HG03039 (cell line): ENCODE measurements at regions not wholly inside any gene's neighbourhood (a gene's known extent, or its start where the extent isn't known, plus 50 kb on each side); places are given as distances from the start of the nearest gene placed in this dataset.
"Not testable (repeated sequence)": the region's sequence is repeated elsewhere in the genome, so short reads cannot be mapped to it uniquely, and the experiment has no call there.

Experiments
- ATAC-seq: cut with Tn5 transposase; IDR thresholded peaks from one replicate; pipeline ENCODE4 v1.9.1; 2021; ENCODE audit warnings: mild to moderate bottlenecking, moderate library complexity; ENCODE audit not compliant: unreplicated experiment

- no peak for ATAC-seq
Measured at GRCh38 chr10:60479305-60480020, 89.8 kb upstream of the ANK3 start.

GRCh38 chr10:60476451-60476850 lies 86.8 kb upstream of the ANK3 start:
- ATAC-seq, result no peak

- no peak for ATAC-seq
Measured at GRCh38 chr10:60473557-60473956, 83.9 kb upstream of the ANK3 start.

- no peak for ATAC-seq
Measured at GRCh38 chr10:60470091-60470490, 80.4 kb upstream of the ANK3 start.

- not testable (repeated sequence) for ATAC-seq
Measured at GRCh38 chr10:60469147-60469546, 79.5 kb upstream of the ANK3 start.

GRCh38 chr10:60467202-60467546 lies 77.5 kb upstream of the ANK3 start:
- no peak for ATAC-seq

GRCh38 chr10:60466267-60467201 lies 76.9 kb upstream of the ANK3 start:
- ATAC-seq, result no peak

- ATAC-seq, result no peak
Measured at GRCh38 chr10:60465801-60466200, 76.1 kb upstream of the ANK3 start.

- no peak for ATAC-seq
Measured at GRCh38 chr10:60464659-60465058, 75.0 kb upstream of the ANK3 start.

- ATAC-seq, result no peak
Measured at GRCh38 chr10:60463746-60464145, 74.1 kb upstream of the ANK3 start.

GRCh38 chr10:60461688-60462087 lies 72.0 kb upstream of the ANK3 start:
- no peak for ATAC-seq

GRCh38 chr10:60459701-60460457 lies 70.2 kb upstream of the ANK3 start:
- ATAC-seq, result no peak

GRCh38 chr10:60456053-60456452 lies 66.4 kb upstream of the ANK3 start:
- ATAC-seq, result no peak

GRCh38 chr10:60454336-60454735 lies 64.7 kb upstream of the ANK3 start:
- no peak for ATAC-seq

- no peak for ATAC-seq
Measured at GRCh38 chr10:60453036-60453435, 63.4 kb upstream of the ANK3 start.

- no peak for ATAC-seq
Measured at GRCh38 chr10:60450291-60450690, 60.6 kb upstream of the ANK3 start.

GRCh38 chr10:60448246-60448645 lies 58.6 kb upstream of the ANK3 start:
- no peak for ATAC-seq

GRCh38 chr10:60446851-60447250 lies 57.2 kb upstream of the ANK3 start:
- no peak for ATAC-seq

GRCh38 chr10:60446070-60446833 lies 56.6 kb upstream of the ANK3 start:
- no peak for ATAC-seq

GRCh38 chr10:60444494-60445064 lies 54.9 kb upstream of the ANK3 start:
- ATAC-seq, result no peak
